ENCODE measurements at regions not wholly inside any gene's neighbourhood (a gene's known extent, or its start where the extent isn't known, plus 50 kb on each side); places are given as distances from the start of the nearest gene placed in this dataset.

DNA sequence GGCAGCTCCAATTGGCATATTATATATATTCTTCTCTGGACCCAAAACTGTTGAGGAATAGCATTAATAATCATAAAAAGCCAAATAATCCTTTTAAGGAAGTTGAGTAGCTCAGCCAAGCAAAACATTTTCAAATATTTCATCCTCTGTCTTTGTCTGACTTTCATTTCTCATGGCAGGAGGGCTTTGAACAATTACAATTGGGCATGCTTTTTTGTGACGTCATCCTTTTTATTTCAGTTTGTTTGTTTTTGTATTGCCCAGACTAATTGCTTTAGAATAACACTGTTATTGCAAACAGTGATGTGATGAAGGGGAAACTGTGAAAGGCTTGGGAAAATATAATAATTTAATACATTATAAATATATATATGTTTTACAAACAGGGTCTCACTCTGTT, 65.2 kb upstream of the MAP1B start:
- TF ChIP-seq, protein P1, sequence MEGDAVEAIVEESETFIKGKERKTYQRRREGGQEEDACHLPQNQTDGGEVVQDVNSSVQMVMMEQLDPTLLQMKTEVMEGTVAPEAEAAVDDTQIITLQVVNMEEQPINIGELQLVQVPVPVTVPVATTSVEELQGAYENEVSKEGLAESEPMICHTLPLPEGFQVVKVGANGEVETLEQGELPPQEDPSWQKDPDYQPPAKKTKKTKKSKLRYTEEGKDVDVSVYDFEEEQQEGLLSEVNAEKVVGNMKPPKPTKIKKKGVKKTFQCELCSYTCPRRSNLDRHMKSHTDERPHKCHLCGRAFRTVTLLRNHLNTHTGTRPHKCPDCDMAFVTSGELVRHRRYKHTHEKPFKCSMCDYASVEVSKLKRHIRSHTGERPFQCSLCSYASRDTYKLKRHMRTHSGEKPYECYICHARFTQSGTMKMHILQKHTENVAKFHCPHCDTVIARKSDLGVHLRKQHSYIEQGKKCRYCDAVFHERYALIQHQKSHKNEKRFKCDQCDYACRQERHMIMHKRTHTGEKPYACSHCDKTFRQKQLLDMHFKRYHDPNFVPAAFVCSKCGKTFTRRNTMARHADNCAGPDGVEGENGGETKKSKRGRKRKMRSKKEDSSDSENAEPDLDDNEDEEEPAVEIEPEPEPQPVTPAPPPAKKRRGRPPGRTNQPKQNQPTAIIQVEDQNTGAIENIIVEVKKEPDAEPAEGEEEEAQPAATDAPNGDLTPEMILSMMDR (IDR thresholded peaks at IDR 0.05) = no peak
- no peak for TF ChIP-seq ZFX (IDR thresholded peaks at IDR 0.05; ENCODE audit: borderline replicate concordance)

Measured in 22Rv1 (cell line).